ENCODE measurements at regions not wholly inside any gene's neighbourhood (a gene's known extent, or its start where the extent isn't known, plus 50 kb on each side); places are given as distances from the start of the nearest gene placed in this dataset.

- H3K36me3 ChIP-seq (ENCODE audit: low read depth) = no peaks in the 10 kb centered on the region
- no peaks in the 10 kb centered on the region for H3K9me3 ChIP-seq (ENCODE audit: severe bottlenecking)
- ATAC-seq (ENCODE audit: low read depth) (no peak), DNase-seq (ENCODE audit: low spot score) (no peak)
- H3K4me1 ChIP-seq (ENCODE audit: insufficient read depth, poor library complexity, severe bottlenecking) = no peaks in the 10 kb centered on the region
- no peak for TF ChIP-seq CTCF (IDR thresholded peaks at IDR 0.05; ENCODE audit: poor library complexity, severe bottlenecking)
- H3K4me3 ChIP-seq (ENCODE audit: severe bottlenecking) = no peak overlapping the region
- no peak overlapping the region for H3K27ac ChIP-seq (ENCODE audit: poor library complexity, severe bottlenecking)
- peaks cover 4% of the 10 kb centered on the region for H3K27me3 ChIP-seq (ENCODE audit: insufficient read depth, poor library complexity, severe bottlenecking)
These were observed 76.9 kb downstream of the OTX2 start for GRCh38 chr14:56733396-56733795.

GRCh38 chr14:56731187-56731586, 79.1 kb downstream of the OTX2 start:
- no peaks in the 10 kb centered on the region for H3K9me3 ChIP-seq (ENCODE audit: severe bottlenecking)
- no peak overlapping the region for H3K4me3 ChIP-seq (ENCODE audit: severe bottlenecking)
- no peaks in the 10 kb centered on the region for H3K36me3 ChIP-seq (ENCODE audit: low read depth)
- H3K27ac ChIP-seq (ENCODE audit: poor library complexity, severe bottlenecking) = no peak overlapping the region
- H3K27me3 ChIP-seq (ENCODE audit: insufficient read depth, poor library complexity, severe bottlenecking) = peaks cover 14% of the 10 kb centered on the region
- TF ChIP-seq CTCF (IDR thresholded peaks at IDR 0.05; ENCODE audit: poor library complexity, severe bottlenecking) = no peak
- no peaks in the 10 kb centered on the region for H3K4me1 ChIP-seq (ENCODE audit: insufficient read depth, poor library complexity, severe bottlenecking)
- DNase-seq (ENCODE audit: low spot score) = no peak
- ATAC-seq (ENCODE audit: low read depth) = no peak

GRCh38 chr14:56730538-56731145, 79.6 kb downstream of the OTX2 start:
- Histone ChIP-seq H3K27ac (ENCODE audit: poor library complexity, severe bottlenecking) (no peak overlapping the region), H3K36me3 (ENCODE audit: low read depth) (no peaks in the 10 kb centered on the region), H3K27me3 (ENCODE audit: insufficient read depth, poor library complexity, severe bottlenecking) (peaks cover 14% of the 10 kb centered on the region), H3K9me3 (ENCODE audit: severe bottlenecking) (no peaks in the 10 kb centered on the region), H3K4me3 (ENCODE audit: severe bottlenecking) (no peak overlapping the region), H3K4me1 (ENCODE audit: insufficient read depth, poor library complexity, severe bottlenecking) (no peaks in the 10 kb centered on the region)
- DNase-seq (ENCODE audit: low spot score) (no peak), ATAC-seq (ENCODE audit: low read depth) (no peak)
- no peak for TF ChIP-seq CTCF (IDR thresholded peaks at IDR 0.05; ENCODE audit: poor library complexity, severe bottlenecking)

GRCh38 chr14:56724013-56724412, 86.3 kb downstream of the OTX2 start:
- DNase-seq (ENCODE audit: low spot score) (no peak), ATAC-seq (ENCODE audit: low read depth) (no peak)
- Histone ChIP-seq H3K9me3 (ENCODE audit: severe bottlenecking) (no peaks in the 10 kb centered on the region), H3K4me3 (ENCODE audit: severe bottlenecking) (no peak overlapping the region), H3K27me3 (ENCODE audit: insufficient read depth, poor library complexity, severe bottlenecking) (peaks cover 28% of the 10 kb centered on the region), H3K27ac (ENCODE audit: poor library complexity, severe bottlenecking) (no peak overlapping the region), H3K4me1 (ENCODE audit: insufficient read depth, poor library complexity, severe bottlenecking) (no peaks in the 10 kb centered on the region), H3K36me3 (ENCODE audit: low read depth) (no peaks in the 10 kb centered on the region)
- no peak for TF ChIP-seq CTCF (IDR thresholded peaks at IDR 0.05; ENCODE audit: poor library complexity, severe bottlenecking)

GRCh38 chr14:56723418-56723817, 86.9 kb downstream of the OTX2 start:
- Histone ChIP-seq H3K36me3 (ENCODE audit: low read depth) (no peaks in the 10 kb centered on the region), H3K4me1 (ENCODE audit: insufficient read depth, poor library complexity, severe bottlenecking) (no peaks in the 10 kb centered on the region), H3K27ac (ENCODE audit: poor library complexity, severe bottlenecking) (no peak overlapping the region), H3K4me3 (ENCODE audit: severe bottlenecking) (no peak overlapping the region), H3K27me3 (ENCODE audit: insufficient read depth, poor library complexity, severe bottlenecking) (peaks cover 28% of the 10 kb centered on the region), H3K9me3 (ENCODE audit: severe bottlenecking) (no peaks in the 10 kb centered on the region)
- DNase-seq (ENCODE audit: low spot score) (no peak), ATAC-seq (ENCODE audit: low read depth) (no peak)
- no peak for TF ChIP-seq CTCF (IDR thresholded peaks at IDR 0.05; ENCODE audit: poor library complexity, severe bottlenecking)
